ENCODE measurements at regions not wholly inside any gene's neighbourhood (a gene's known extent, or its start where the extent isn't known, plus 50 kb on each side); places are given as distances from the start of the nearest gene placed in this dataset.

- Histone ChIP-seq H3K4me1 (ENCODE audit: control insufficient read depth, insufficient read depth, low read depth, low read length) (peaks cover 2% of the 10 kb centered on the region), H3K18ac (ENCODE audit: low read depth in 1 of 2, low read length in 2 of 2) (no peak overlapping the region), H3K4ac (ENCODE audit: low read depth in 1 of 2, low read length in 2 of 2) (no peak overlapping the region), H3K27ac (ENCODE audit: low read length, poor library complexity, severe bottlenecking) (no peak overlapping the region), H2BK120ac (ENCODE audit: low read depth, low read length) (no peak overlapping the region), H3K27me3 (ENCODE audit: control insufficient read depth in 1 of 2, insufficient read depth in 1 of 2, low read length in 2 of 2) (peaks cover 0 to 13% of the 10 kb centered on the region in 2 experiments), H2AK5ac (ENCODE audit: low read length, severe bottlenecking) (no peak overlapping the region), H4K91ac (ENCODE audit: low read length) (peak overlapping the region; percentile 58), H3K9ac (ENCODE audit: low read length) (peak overlapping the region; percentile 78), H3K4me3 (ENCODE audit: insufficient read depth in 1 of 2, low read depth in 1 of 2, low read length in 2 of 2) (no peak overlapping the region), H4K8ac (ENCODE audit: low read length) (no peak overlapping the region), H3K23ac (ENCODE audit: low read length in 2 of 2) (no peak overlapping the region), H3K4me2 (ENCODE audit: low read length, poor library complexity, severe bottlenecking) (no peak overlapping the region), H3K79me1 (replicated peaks; ENCODE audit: low read length, poor library complexity, severe bottlenecking) (no peaks in the 10 kb centered on the region), H2BK12ac (ENCODE audit: low read length in 2 of 2) (peak overlapping the region in 1 of 2 experiments; percentile 71), H2BK5ac (ENCODE audit: low read depth, low read length, poor library complexity, severe bottlenecking) (no peak overlapping the region), H3K36me3 (ENCODE audit: control insufficient read depth in 1 of 2, insufficient read depth in 2 of 2, low read depth in 1 of 2, low read length in 2 of 2) (no peaks in the 10 kb centered on the region), H3K14ac (ENCODE audit: low read length in 2 of 2) (no peak overlapping the region), H2AFZ (ENCODE audit: low read depth, low read length) (no peak overlapping the region), H2BK15ac (ENCODE audit: low read depth, poor library complexity, severe bottlenecking) (no peak overlapping the region), H3K9me3 (ENCODE audit: control insufficient read depth, low read length) (no peaks in the 10 kb centered on the region)
- WGBS = 94% methylated on average over 3 of the region's 3 CpGs
- DNase-seq = no peak
Observed at GRCh38 chr1:192475970-192476369, 99.6 kb upstream of the RGS1 start.

- no peak overlapping the region for H2BK15ac ChIP-seq (ENCODE audit: low read depth, poor library complexity, severe bottlenecking)
- H2BK5ac ChIP-seq (ENCODE audit: low read depth, low read length, poor library complexity, severe bottlenecking) = no peak overlapping the region
- H2BK12ac ChIP-seq (ENCODE audit: low read length in 2 of 2) = no peak overlapping the region
- no peak overlapping the region for H3K4me2 ChIP-seq (ENCODE audit: low read length, poor library complexity, severe bottlenecking)
- H3K4me3 ChIP-seq (ENCODE audit: insufficient read depth in 1 of 2, low read depth in 1 of 2, low read length in 2 of 2) = peak overlapping the region in 1 of 2 experiments; percentile 58
- H3K4ac ChIP-seq (ENCODE audit: low read depth in 1 of 2, low read length in 2 of 2) = peak overlapping the region in 1 of 2 experiments; percentile 60
- peaks cover 0 to 10% of the 10 kb centered on the region in 2 experiments for H3K27me3 ChIP-seq (ENCODE audit: control insufficient read depth in 1 of 2, insufficient read depth in 1 of 2, low read length in 2 of 2)
- no peak overlapping the region for H2AFZ ChIP-seq (ENCODE audit: low read depth, low read length)
- no peaks in the 10 kb centered on the region for H3K36me3 ChIP-seq (ENCODE audit: control insufficient read depth in 1 of 2, insufficient read depth in 2 of 2, low read depth in 1 of 2, low read length in 2 of 2)
- H2AK5ac ChIP-seq (ENCODE audit: low read length, severe bottlenecking) = no peak overlapping the region
- H4K91ac ChIP-seq (ENCODE audit: low read length) = no peak overlapping the region
- peak overlapping the region in 1 of 2 experiments; percentile 93 for H3K23ac ChIP-seq (ENCODE audit: low read length in 2 of 2)
- H3K18ac ChIP-seq (ENCODE audit: low read depth in 1 of 2, low read length in 2 of 2) = peak overlapping the region in 1 of 2 experiments; percentile 21
- no peak overlapping the region for H4K8ac ChIP-seq (ENCODE audit: low read length)
- no peak overlapping the region for H3K27ac ChIP-seq (ENCODE audit: low read length, poor library complexity, severe bottlenecking)
- 87% methylated on average over 12 of the region's 12 CpGs for whole genome bisulfite sequencing
- H3K9ac ChIP-seq (ENCODE audit: low read length) = peak overlapping the region; percentile 78
- H3K14ac ChIP-seq (ENCODE audit: low read length in 2 of 2) = peak overlapping the region in 1 of 2 experiments; percentile 1
- no peaks in the 10 kb centered on the region for H3K79me1 ChIP-seq (replicated peaks; ENCODE audit: low read length, poor library complexity, severe bottlenecking)
- peak; percentile 57 for DNase-seq
- peaks cover 2% of the 10 kb centered on the region for H3K4me1 ChIP-seq (ENCODE audit: control insufficient read depth, insufficient read depth, low read depth, low read length)
- no peak overlapping the region for H2BK120ac ChIP-seq (ENCODE audit: low read depth, low read length)
- H3K9me3 ChIP-seq (ENCODE audit: control insufficient read depth, low read length) = no peaks in the 10 kb centered on the region
Observed at GRCh38 chr1:192476802-192477298, 98.7 kb upstream of the RGS1 start.

GRCh38 chr1:192477630-192478029 is 97.9 kb upstream of the RGS1 start:
- Histone ChIP-seq H3K36me3 (ENCODE audit: control insufficient read depth in 1 of 2, insufficient read depth in 2 of 2, low read depth in 1 of 2, low read length in 2 of 2) (no peaks in the 10 kb centered on the region), H2BK120ac (ENCODE audit: low read depth, low read length) (no peak overlapping the region), H2BK5ac (ENCODE audit: low read depth, low read length, poor library complexity, severe bottlenecking) (no peak overlapping the region), H4K91ac (ENCODE audit: low read length) (no peak overlapping the region), H2BK12ac (ENCODE audit: low read length in 2 of 2) (no peak overlapping the region), H3K27ac (ENCODE audit: low read length, poor library complexity, severe bottlenecking) (no peak overlapping the region), H2AK5ac (ENCODE audit: low read length, severe bottlenecking) (no peak overlapping the region), H3K4me1 (ENCODE audit: control insufficient read depth, insufficient read depth, low read depth, low read length) (peaks cover 2% of the 10 kb centered on the region), H3K4me2 (ENCODE audit: low read length, poor library complexity, severe bottlenecking) (no peak overlapping the region), H3K9me3 (ENCODE audit: control insufficient read depth, low read length) (no peaks in the 10 kb centered on the region), H3K4me3 (ENCODE audit: insufficient read depth in 1 of 2, low read depth in 1 of 2, low read length in 2 of 2) (no peak overlapping the region), H3K23ac (ENCODE audit: low read length in 2 of 2) (no peak overlapping the region), H3K79me1 (replicated peaks; ENCODE audit: low read length, poor library complexity, severe bottlenecking) (no peaks in the 10 kb centered on the region), H3K18ac (ENCODE audit: low read depth in 1 of 2, low read length in 2 of 2) (no peak overlapping the region), H3K4ac (ENCODE audit: low read depth in 1 of 2, low read length in 2 of 2) (no peak overlapping the region), H3K14ac (ENCODE audit: low read length in 2 of 2) (no peak overlapping the region), H4K8ac (ENCODE audit: low read length) (no peak overlapping the region), H2AFZ (ENCODE audit: low read depth, low read length) (no peak overlapping the region), H3K27me3 (ENCODE audit: control insufficient read depth in 1 of 2, insufficient read depth in 1 of 2, low read length in 2 of 2) (peaks cover 0 to 2% of the 10 kb centered on the region in 2 experiments), H2BK15ac (ENCODE audit: low read depth, poor library complexity, severe bottlenecking) (no peak overlapping the region), H3K9ac (ENCODE audit: low read length) (peak overlapping the region; percentile 78)
- peak; percentile 65 for DNase-seq
- no CpG with 5 or more reads among the region's 2 CpGs for WGBS

GRCh38 chr1:192485692-192486436 is 89.7 kb upstream of the RGS1 start:
- no peak overlapping the region for H2BK15ac ChIP-seq (ENCODE audit: low read depth, poor library complexity, severe bottlenecking)
- no peak overlapping the region for H2BK120ac ChIP-seq (ENCODE audit: low read depth, low read length)
- no peak overlapping the region for H3K23ac ChIP-seq (ENCODE audit: low read length in 2 of 2)
- H3K4me3 ChIP-seq (ENCODE audit: insufficient read depth in 1 of 2, low read depth in 1 of 2, low read length in 2 of 2) = no peak overlapping the region
- no peaks in the 10 kb centered on the region for H3K4me1 ChIP-seq (ENCODE audit: control insufficient read depth, insufficient read depth, low read depth, low read length)
- no peaks in the 10 kb centered on the region for H3K36me3 ChIP-seq (ENCODE audit: control insufficient read depth in 1 of 2, insufficient read depth in 2 of 2, low read depth in 1 of 2, low read length in 2 of 2)
- H2BK12ac ChIP-seq (ENCODE audit: low read length in 2 of 2) = no peak overlapping the region
- H3K27me3 ChIP-seq (ENCODE audit: control insufficient read depth in 1 of 2, insufficient read depth in 1 of 2, low read length in 2 of 2) = no peaks in the 10 kb centered on the region
- no peak overlapping the region for H2AFZ ChIP-seq (ENCODE audit: low read depth, low read length)
- DNase-seq = peak; percentile 96
- no peak overlapping the region for H4K91ac ChIP-seq (ENCODE audit: low read length)
- H3K79me1 ChIP-seq (replicated peaks; ENCODE audit: low read length, poor library complexity, severe bottlenecking) = no peaks in the 10 kb centered on the region
- WGBS = no CpG with 5 or more reads among the region's 1 CpG
- H3K4ac ChIP-seq (ENCODE audit: low read depth in 1 of 2, low read length in 2 of 2) = no peak overlapping the region
- no peak overlapping the region for H2BK5ac ChIP-seq (ENCODE audit: low read depth, low read length, poor library complexity, severe bottlenecking)
- H3K9ac ChIP-seq (ENCODE audit: low read length) = peak overlapping the region; percentile 69
- no peak overlapping the region for H3K18ac ChIP-seq (ENCODE audit: low read depth in 1 of 2, low read length in 2 of 2)
- no peak overlapping the region for H3K4me2 ChIP-seq (ENCODE audit: low read length, poor library complexity, severe bottlenecking)
- no peak overlapping the region for H4K8ac ChIP-seq (ENCODE audit: low read length)
- H3K14ac ChIP-seq (ENCODE audit: low read length in 2 of 2) = no peak overlapping the region
- H3K9me3 ChIP-seq (ENCODE audit: control insufficient read depth, low read length) = no peaks in the 10 kb centered on the region
- H2AK5ac ChIP-seq (ENCODE audit: low read length, severe bottlenecking) = no peak overlapping the region
- no peak overlapping the region for H3K27ac ChIP-seq (ENCODE audit: low read length, poor library complexity, severe bottlenecking)
